ENCODE measurements at regions not wholly inside any gene's neighbourhood (a gene's known extent, or its start where the extent isn't known, plus 50 kb on each side); places are given as distances from the start of the nearest gene placed in this dataset.
"Not testable (repeated sequence)": the region's sequence is repeated elsewhere in the genome, so short reads cannot be mapped to it uniquely, and the experiment has no call there.

GRCh38 chr17:37816950-37817349 is 72.1 kb upstream of the HNF1B start:
- H3K36me3 ChIP-seq (ENCODE audit: low read depth) = no peaks in the 10 kb centered on the region
- no peak for DNase-seq
- TF ChIP-seq CTCF (IDR thresholded peaks at IDR 0.05) = no peak
- intact Hi-C loops (cut with DNase I, micrococcal nuclease) = loop anchor here in 1 of 2 donors (10.0 kb wide), 1 partner anchor 162 kb away; no protein-coding TSS in a partner anchor
- ATAC-seq = no peak
- no peak overlapping the region for H3K4me3 ChIP-seq
- H3K4me1 ChIP-seq (ENCODE audit: low read depth) = no peaks in the 10 kb centered on the region
- H3K9me3 ChIP-seq = no peaks in the 10 kb centered on the region

DNA sequence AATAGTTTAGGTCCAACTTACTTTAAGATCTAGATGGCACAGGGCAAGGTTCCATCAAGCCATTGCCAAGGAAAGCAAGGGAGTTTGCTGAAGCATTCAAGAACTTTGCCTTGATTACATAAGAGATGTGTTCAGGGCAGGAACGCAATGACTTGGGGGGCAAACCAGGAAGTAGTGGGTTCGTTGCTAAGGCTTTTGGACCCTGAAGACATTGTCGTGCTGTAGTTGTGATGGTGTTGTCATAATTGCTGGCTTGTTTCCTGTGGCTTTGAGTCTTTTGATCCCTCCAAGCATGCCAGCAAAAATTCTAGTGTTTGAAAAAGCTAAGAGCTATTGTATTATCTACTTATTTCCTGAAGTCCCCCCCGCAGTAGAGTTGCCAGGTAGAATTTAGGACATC is 70.7 kb upstream of the HNF1B start:
- intact Hi-C loops (cut with DNase I, micrococcal nuclease) = loop anchor here in 1 of 2 donors (10.0 kb wide), 1 partner anchor 161 kb away; no protein-coding TSS in a partner anchor
- no peaks in the 10 kb centered on the region for H3K4me1 ChIP-seq (ENCODE audit: low read depth)
- no peaks in the 10 kb centered on the region for H3K9me3 ChIP-seq
- no peak for TF ChIP-seq CTCF (IDR thresholded peaks at IDR 0.05)
- ATAC-seq = no peak
- no peaks in the 10 kb centered on the region for H3K36me3 ChIP-seq (ENCODE audit: low read depth)
- no peak overlapping the region for H3K4me3 ChIP-seq
- DNase-seq = no peak

GRCh38 chr17:37813751-37814150 is 68.9 kb upstream of the HNF1B start:
- Histone ChIP-seq H3K36me3 (ENCODE audit: low read depth) (no peaks in the 10 kb centered on the region), H3K9me3 (no peaks in the 10 kb centered on the region), H3K4me3 (no peak overlapping the region), H3K4me1 (ENCODE audit: low read depth) (no peaks in the 10 kb centered on the region)
- DNase-seq (no peak), ATAC-seq (no peak)
- intact Hi-C loops (cut with DNase I, micrococcal nuclease) = loop anchor here in 1 of 2 donors (10.0 kb wide), 1 partner anchor 159 kb away; no protein-coding TSS in a partner anchor
- TF ChIP-seq CTCF (IDR thresholded peaks at IDR 0.05) = no peak

DNA sequence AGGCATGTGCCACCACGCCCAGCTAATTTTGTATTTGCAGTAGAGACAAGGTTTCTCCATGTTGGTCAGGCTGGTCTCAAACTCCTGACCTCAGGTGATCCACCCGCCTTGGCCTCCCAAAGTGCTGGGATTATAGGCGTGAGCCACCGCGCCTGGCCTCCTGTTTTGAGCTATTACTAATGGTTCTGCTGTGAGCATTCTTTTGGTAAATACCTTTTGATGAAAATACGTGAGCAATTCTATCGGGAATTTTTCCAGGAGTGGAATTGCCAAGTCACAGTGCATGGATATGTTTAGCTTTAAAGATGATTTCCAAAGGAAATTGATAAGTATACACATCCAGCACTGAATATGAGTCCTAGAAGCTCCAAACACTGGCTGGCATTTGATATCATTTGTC is 64.0 kb upstream of the HNF1B start:
- H3K36me3 ChIP-seq (ENCODE audit: low read depth); intact Hi-C loops (cut with DNase I, micrococcal nuclease); ATAC-seq: not testable (repeated sequence)

DNA sequence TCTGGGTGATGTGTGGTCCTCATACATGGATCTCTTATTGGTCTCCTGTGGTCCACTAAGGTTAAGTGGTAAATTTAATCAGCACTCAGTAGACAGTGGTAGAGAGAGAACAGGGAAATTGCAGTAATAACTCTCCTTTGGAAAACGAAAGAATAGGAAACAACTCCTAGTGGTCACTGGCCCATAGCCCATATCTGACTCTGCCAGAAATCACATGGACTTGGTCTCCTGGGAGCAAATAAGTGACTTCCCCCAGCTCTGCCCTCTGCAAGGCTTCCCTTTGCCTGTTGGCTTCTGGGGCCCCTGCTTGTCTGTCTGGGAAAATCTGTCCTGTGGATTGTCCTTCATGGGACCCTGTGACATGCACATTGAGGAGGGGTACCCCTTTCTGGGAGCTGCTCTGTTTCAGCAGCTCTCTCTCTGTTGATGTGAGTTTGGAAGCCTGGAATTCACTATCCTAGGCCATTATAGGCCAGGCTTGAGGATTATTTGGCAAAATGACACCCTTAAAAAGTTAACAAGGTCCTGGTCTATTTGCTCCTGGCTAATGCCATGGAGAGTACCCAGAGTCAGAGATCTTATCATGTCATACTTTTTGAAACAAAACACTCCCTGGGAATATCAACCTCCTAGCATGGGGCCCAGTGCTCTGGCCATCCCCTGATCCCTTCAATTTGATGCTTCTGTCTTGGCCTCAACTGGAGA is 58.0 kb upstream of the HNF1B start:
- no peak for TF ChIP-seq CTCF (IDR thresholded peaks at IDR 0.05)
- DNase-seq (peak in 1 of 3 donors; percentile 34), ATAC-seq (peak; percentile 26)

More for the DNA sequence above, 64.0 kb upstream of the HNF1B start:
- H3K9me3 ChIP-seq; H3K4me3 ChIP-seq; H3K4me1 ChIP-seq (ENCODE audit: low read depth); DNase-seq: not testable (repeated sequence)

GRCh38 chr17:37802061-37802595 is 57.3 kb upstream of the HNF1B start:
- TF ChIP-seq CTCF (IDR thresholded peaks at IDR 0.05) = no peak
- DNase-seq (no peak), ATAC-seq (no peak)
- Histone ChIP-seq H3K9me3 (no peaks in the 10 kb centered on the region), H3K4me3 (no peak overlapping the region), H3K4me1 (ENCODE audit: low read depth) (no peaks in the 10 kb centered on the region), H3K36me3 (ENCODE audit: low read depth) (no peaks in the 10 kb centered on the region)
- intact Hi-C loops (cut with DNase I, micrococcal nuclease) = no loop called here

More for the DNA sequence above, 58.0 kb upstream of the HNF1B start:
- no peak overlapping the region for H3K4me3 ChIP-seq
- no peaks in the 10 kb centered on the region for H3K4me1 ChIP-seq (ENCODE audit: low read depth)
- no peaks in the 10 kb centered on the region for H3K9me3 ChIP-seq
- intact Hi-C loops (cut with DNase I, micrococcal nuclease) = no loop called here
- H3K36me3 ChIP-seq (ENCODE audit: low read depth) = no peaks in the 10 kb centered on the region

Data from mucosa of descending colon (tissue), 3 donors.